GM12878 (cell line): ENCODE measurements at regions not wholly inside any gene's neighbourhood (a gene's known extent, or its start where the extent isn't known, plus 50 kb on each side); places are given as distances from the start of the nearest gene placed in this dataset.

Source experiments
- EGR1 ChIP-seq, 2 experiments: IDR thresholded peaks; 1 replicate in 1 of 2; 2 replicates in 1 of 2; pipeline ENCODE4 v1.6.1; 2011 to 2012; ENCODE audit warnings: low read depth in 2 of 2, low read length in 2 of 2, borderline replicate concordance in 1 of 2, mild to moderate bottlenecking in 1 of 2, moderate library complexity in 1 of 2
- MEF2B ChIP-seq: fragments of 450-650 bp; IDR thresholded peaks from 2 replicates; pipeline ENCODE4 v1.6.1; 2018; ENCODE audit warnings: mild to moderate bottlenecking, moderate library complexity; ENCODE audit not compliant: partially characterized antibody, poor library complexity, severe bottlenecking
- POLR2AphosphoS5 ChIP-seq: IDR thresholded peaks from 2 replicates; pipeline ENCODE4 v1.6.1; 2011; ENCODE audit warnings: mild to moderate bottlenecking, low read length, inconsistent platforms
- TCF7 ChIP-seq: IDR thresholded peaks from 2 replicates; pipeline ENCODE4 v1.6.1; 2014; ENCODE audit warnings: antibody characterized with exemption, borderline replicate concordance
- TF ChIP-seq, protein P1 (sequence below), 3 experiments: IDR thresholded peaks in 2 of 3; conservative IDR thresholded peaks in 1 of 3; 2 replicates each; pipeline ENCODE4 v1.5.1; 2011; ENCODE audit warnings: low read depth in 3 of 3, low read length in 3 of 3, mild to moderate bottlenecking in 3 of 3, control low read depth in 2 of 3, moderate library complexity in 2 of 3, inconsistent platforms in 1 of 3, mixed read lengths in 1 of 3; ENCODE audit not compliant: control insufficient read depth in 2 of 3, insufficient read depth in 1 of 3; ENCODE audit errors: extremely low read depth in 1 of 3
- TF ChIP-seq, protein P2 (sequence below): IDR thresholded peaks from 2 replicates; pipeline ENCODE4 v1.6.1; 2012; ENCODE audit warnings: low read depth, low read length, improper control_type of control experiment

DNA sequence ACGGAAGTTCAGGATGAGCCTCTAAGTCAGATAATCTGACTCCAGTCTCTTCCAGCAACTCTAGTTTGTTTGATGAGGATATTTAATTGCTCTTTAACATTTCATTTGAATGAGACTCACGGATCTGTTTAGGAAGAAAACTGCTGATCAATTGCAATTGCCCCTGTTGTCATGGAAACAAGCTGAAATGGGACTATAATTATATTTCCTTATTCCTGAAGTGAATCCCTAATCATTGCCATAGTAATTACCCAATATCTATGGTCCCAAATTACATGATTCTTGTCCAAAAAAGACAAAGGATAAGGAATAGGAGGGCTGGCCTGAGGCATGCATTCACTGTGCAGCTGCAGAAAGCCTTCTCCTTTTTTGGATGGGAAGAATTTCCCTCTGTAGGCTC is 105.3 kb downstream of the AASDH start:
- no peak for TF ChIP-seq MEF2B
- TF ChIP-seq, protein P1, sequence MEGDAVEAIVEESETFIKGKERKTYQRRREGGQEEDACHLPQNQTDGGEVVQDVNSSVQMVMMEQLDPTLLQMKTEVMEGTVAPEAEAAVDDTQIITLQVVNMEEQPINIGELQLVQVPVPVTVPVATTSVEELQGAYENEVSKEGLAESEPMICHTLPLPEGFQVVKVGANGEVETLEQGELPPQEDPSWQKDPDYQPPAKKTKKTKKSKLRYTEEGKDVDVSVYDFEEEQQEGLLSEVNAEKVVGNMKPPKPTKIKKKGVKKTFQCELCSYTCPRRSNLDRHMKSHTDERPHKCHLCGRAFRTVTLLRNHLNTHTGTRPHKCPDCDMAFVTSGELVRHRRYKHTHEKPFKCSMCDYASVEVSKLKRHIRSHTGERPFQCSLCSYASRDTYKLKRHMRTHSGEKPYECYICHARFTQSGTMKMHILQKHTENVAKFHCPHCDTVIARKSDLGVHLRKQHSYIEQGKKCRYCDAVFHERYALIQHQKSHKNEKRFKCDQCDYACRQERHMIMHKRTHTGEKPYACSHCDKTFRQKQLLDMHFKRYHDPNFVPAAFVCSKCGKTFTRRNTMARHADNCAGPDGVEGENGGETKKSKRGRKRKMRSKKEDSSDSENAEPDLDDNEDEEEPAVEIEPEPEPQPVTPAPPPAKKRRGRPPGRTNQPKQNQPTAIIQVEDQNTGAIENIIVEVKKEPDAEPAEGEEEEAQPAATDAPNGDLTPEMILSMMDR (IDR thresholded peaks at IDR 0.05 in 2 of 3, conservative IDR thresholded peaks at IDR 0.05 in 1 of 3; ENCODE audit: control insufficient read depth in 2 of 3, extremely low read depth in 1 of 3, insufficient read depth in 1 of 3, low read depth in 3 of 3, low read length in 3 of 3) = no peak
- TF ChIP-seq POLR2AphosphoS5 = no peak
- TF ChIP-seq, protein P2, sequence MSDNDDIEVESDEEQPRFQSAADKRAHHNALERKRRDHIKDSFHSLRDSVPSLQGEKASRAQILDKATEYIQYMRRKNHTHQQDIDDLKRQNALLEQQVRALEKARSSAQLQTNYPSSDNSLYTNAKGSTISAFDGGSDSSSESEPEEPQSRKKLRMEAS = no peak
- TF ChIP-seq TCF7 = no peak
- no peak for TF ChIP-seq EGR1 (IDR thresholded peaks at IDR 0.05; ENCODE audit: borderline replicate concordance in 1 of 2, low read depth in 2 of 2, low read length in 2 of 2)
